Endothelial cell of umbilical vein (primary cell): ENCODE measurements at regions not wholly inside any gene's neighbourhood (a gene's known extent, or its start where the extent isn't known, plus 50 kb on each side); places are given as distances from the start of the nearest gene placed in this dataset.
A peak's percentile ranks its signal among the peaks of the same experiment; 100 is the strongest.

Experiments used
- BruUV-seq: library from RNA; stranded (reverse); fragments of 400-500 nt; replicated peaks from 2 replicates; lab custom pipeline; 2021; lab: Mats Ljungman, UMichigan
- CTCF ChIA-PET: fragments of 300-600, 350-600 bp; sonication (Branson Sonifier 250); formaldehyde crosslinking; loops from one replicate; lab custom pipeline; 2021; ENCODE audit warnings: antibody characterized with exemption, inconsistent platforms; lab: Charles Lee
- POLR2A ChIA-PET: fragments of 300-600, 350-600 bp; sonication (Branson Sonifier 250); formaldehyde crosslinking; loops from one replicate; lab custom pipeline; 2021; ENCODE audit warnings: antibody characterized with exemption, inconsistent platforms; lab: Charles Lee
- DNase-seq: peaks from one replicate; pipeline ENCODE4 v3.0.0-alpha.2; 2011; ENCODE audit warnings: low read depth, low spot score
- FAIRE-seq: peaks from 2 replicates; lab custom pipeline; 2011; peaks lifted over from hg19 to GRCh38; lab: Jason Lieb, UNC
- H2AFZ ChIP-seq: 2 replicates; pipeline ENCODE4 v1.6.0; 2012; ENCODE audit warnings: low read depth, low read length, control low read depth, inconsistent platforms
- H3K27ac ChIP-seq: 2 replicates; pipeline ENCODE4 v1.5.1; 2011; ENCODE audit warnings: low read depth, mild to moderate bottlenecking, control low read depth, low read length, moderate library complexity; ENCODE audit not compliant: insufficient read depth
- H3K27me3 ChIP-seq, 2 experiments: 2 replicates each; pipeline versions ENCODE4 v1.6.0 to v1.6.1; 2011; ENCODE audit warnings: low read length in 2 of 2, mixed read lengths in 1 of 2; ENCODE audit not compliant: control insufficient read depth in 2 of 2, insufficient read depth in 2 of 2
- H3K36me3 ChIP-seq, 2 experiments: 2 replicates in 1 of 2; 3 replicates in 1 of 2; pipeline ENCODE4 v1.5.1; 2011; ENCODE audit warnings: low read length in 2 of 2, mild to moderate bottlenecking in 1 of 2, moderate library complexity in 1 of 2; ENCODE audit not compliant: control insufficient read depth in 2 of 2, insufficient read depth in 2 of 2; ENCODE audit errors: extremely low read depth in 1 of 2
- H3K4me1 ChIP-seq: 3 replicates; pipeline ENCODE4 v1.5.1; 2011; ENCODE audit warnings: mild to moderate bottlenecking, low read length; ENCODE audit not compliant: control insufficient read depth, insufficient read depth; ENCODE audit errors: extremely low read depth
- H3K4me2 ChIP-seq: 2 replicates; pipeline ENCODE4 v1.6.1; 2011; ENCODE audit warnings: low read length, control low read depth, mixed read lengths; ENCODE audit not compliant: insufficient read depth
- H3K4me3 ChIP-seq, 3 experiments: fragments of 200-600 bp in 1 of 3; sonication (generic), shearing (Covaris generic) in 1 of 3; replicated peaks in 1 of 3; 2 replicates each; pipeline ENCODE4 v1.5.1; 2011 to 2016; ENCODE audit warnings: control low read depth in 3 of 3, low read length in 3 of 3, mild to moderate bottlenecking in 2 of 3, inconsistent platforms in 1 of 3, low read depth in 1 of 3, moderate library complexity in 1 of 3; ENCODE audit not compliant: insufficient read depth in 1 of 3
- H3K79me2 ChIP-seq: 2 replicates; pipeline ENCODE4 v1.6.0; 2012; ENCODE audit warnings: low read length, inconsistent platforms; ENCODE audit not compliant: control insufficient read depth, insufficient read depth
- H3K9ac ChIP-seq: replicated peaks from 2 replicates; pipeline ENCODE3; 2011; ENCODE audit warnings: low read length, control low read depth; ENCODE audit not compliant: insufficient read depth; ENCODE audit errors: extremely low read depth
- H3K9me1 ChIP-seq: replicated peaks from 3 replicates; pipeline ENCODE4 v1.6.0; 2011; ENCODE audit warnings: mild to moderate bottlenecking, low read length; ENCODE audit not compliant: control insufficient read depth, insufficient read depth; ENCODE audit errors: extremely low read depth
- H3K9me3 ChIP-seq: replicated peaks from 2 replicates; pipeline ENCODE4 v1.5.1; 2012; ENCODE audit warnings: low read length, inconsistent platforms; ENCODE audit not compliant: control insufficient read depth, insufficient read depth
- H4K20me1 ChIP-seq: replicated peaks from 2 replicates; pipeline ENCODE3; 2011; ENCODE audit warnings: mild to moderate bottlenecking, low read length; ENCODE audit not compliant: control insufficient read depth, insufficient read depth; ENCODE audit errors: extremely low read depth
- CTCF ChIP-seq, 2 donors: IDR thresholded peaks; 1 replicate in 1 of 2; 2 replicates in 1 of 2; pipeline ENCODE4 v1.5.1; 2011; ENCODE audit warnings: low read length in 2 of 2, mild to moderate bottlenecking in 2 of 2, moderate library complexity in 2 of 2, control low read depth in 1 of 2, inconsistent platforms in 1 of 2, low read depth in 1 of 2; ENCODE audit not compliant: insufficient read depth in 1 of 2; ENCODE audit errors: extremely low read depth in 1 of 2
- EZH2 ChIP-seq: IDR thresholded peaks from 2 replicates; pipeline ENCODE4 v1.6.1; 2012; ENCODE audit warnings: borderline replicate concordance, low read depth, mild to moderate bottlenecking, moderate library complexity, low read length, inconsistent platforms; ENCODE audit not compliant: severe bottlenecking
- FOS ChIP-seq: IDR thresholded peaks from 2 replicates; pipeline ENCODE4 v1.6.1; 2011; ENCODE audit warnings: mild to moderate bottlenecking, low read length, moderate library complexity, borderline replicate concordance; ENCODE audit not compliant: insufficient read depth
- GATA2 ChIP-seq: IDR thresholded peaks from 2 replicates; pipeline ENCODE4 v1.7.0; 2011; ENCODE audit warnings: low read depth, mild to moderate bottlenecking, moderate library complexity, mixed read lengths, low read length; ENCODE audit not compliant: insufficient read length, insufficient read depth
- JUN ChIP-seq: IDR thresholded peaks from 2 replicates; pipeline ENCODE4 v1.6.1; 2011; ENCODE audit warnings: borderline replicate concordance, low read depth; ENCODE audit not compliant: insufficient read length, insufficient read depth
- MYC ChIP-seq: IDR thresholded peaks from one replicate; pipeline ENCODE4 v1.6.1; 2011; ENCODE audit warnings: mild to moderate bottlenecking, low read depth, low read length
- POLR2A ChIP-seq: IDR thresholded peaks from 2 replicates; pipeline ENCODE4 v1.6.1; 2012; ENCODE audit warnings: low read depth, mild to moderate bottlenecking, control low read depth, low read length
- POLR2AphosphoS5 ChIP-seq: IDR thresholded peaks from 2 replicates; pipeline ENCODE4 v1.6.1; 2012; ENCODE audit warnings: low read depth, mild to moderate bottlenecking, control low read depth, low read length, moderate library complexity; ENCODE audit not compliant: insufficient read depth
- dilution Hi-C: fragments of 300-500 bp; cut with MboI; formaldehyde crosslinking; loops from one replicate; pipeline ENCODE4 v1.15.0; 2019; ENCODE audit warnings: low sequenced_read_pairs; ENCODE audit not compliant: extremely low pct_ligation_motif_present
- intact Hi-C: fragments of 100-400 bp; cut with micrococcal nuclease; formaldehyde crosslinking; loops from one replicate; pipeline ENCODE4 v1.10.0; 2022
- TF ChIP-seq, protein P1 (sequence below): IDR thresholded peaks from 2 replicates; pipeline ENCODE4 v1.6.1; 2011; ENCODE audit not compliant: insufficient read depth, insufficient read length

GRCh38 chr7:17680943-17681351 lies 259.3 kb downstream of the SNX13 start:
- Histone ChIP-seq H3K36me3 (no peaks in the 10 kb centered on the region), H3K4me2 (no peak overlapping the region), H3K4me1 (peaks cover 4% of the 10 kb centered on the region), H3K79me2 (no peaks in the 10 kb centered on the region), H3K27ac (no peak overlapping the region), H3K9me1 (no peaks in the 10 kb centered on the region), H3K4me3 (no peak overlapping the region), H3K9ac (no peak overlapping the region), H3K27me3 (no peaks in the 10 kb centered on the region), H2AFZ (no peak overlapping the region), H4K20me1 (no peaks in the 10 kb centered on the region), H3K9me3 (no peaks in the 10 kb centered on the region)
- CTCF ChIA-PET, result interaction anchor here (0.6 to 5.2 kb wide), 26 partner anchors 9 to 1811 kb away, joined by 3 to 51 read pairs (median 4); no protein-coding TSS in a partner anchor
- DNase-seq (peak; percentile 31), FAIRE-seq (peak; percentile 90)
- TF ChIP-seq EZH2 (no peak), CTCF (IDR thresholded peaks at IDR 0.05; ENCODE audit: extremely low read depth in 1 of 2, insufficient read depth in 1 of 2, low read depth in 1 of 2, low read length in 2 of 2) (peak in 1 of 2 donors; percentile 16)
- dilution Hi-C loops (no loop called here), intact Hi-C loops (loop anchor here (1.0 to 10.0 kb wide), 4 partner anchors 89 to 696 kb away; no protein-coding TSS in a partner anchor)
- BruUV-seq, result no TSS peak
- POLR2A ChIA-PET, result no interaction called here

GRCh38 chr7:17681965-17682364 lies 258.3 kb downstream of the SNX13 start:
- POLR2A ChIA-PET, result no interaction called here
- no TSS peak for BruUV-seq
- Histone ChIP-seq H3K4me3 (no peak overlapping the region), H3K36me3 (no peaks in the 10 kb centered on the region), H3K4me1 (peaks cover 4% of the 10 kb centered on the region), H3K27ac (no peak overlapping the region), H3K9ac (no peak overlapping the region), H3K9me1 (no peaks in the 10 kb centered on the region), H2AFZ (no peak overlapping the region), H3K4me2 (no peak overlapping the region), H3K79me2 (no peaks in the 10 kb centered on the region), H3K9me3 (no peaks in the 10 kb centered on the region), H3K27me3 (no peaks in the 10 kb centered on the region), H4K20me1 (no peaks in the 10 kb centered on the region)
- DNase-seq (no peak), FAIRE-seq (peak; percentile 24)
- dilution Hi-C loops (no loop called here), intact Hi-C loops (loop anchor here (1.0 to 10.0 kb wide), 3 partner anchors 88 to 697 kb away; no protein-coding TSS in a partner anchor)
- TF ChIP-seq FOS, result no peak
- no peak for TF ChIP-seq EZH2
- TF ChIP-seq GATA2, result no peak
- no peak for TF ChIP-seq POLR2AphosphoS5
- TF ChIP-seq, protein P1, sequence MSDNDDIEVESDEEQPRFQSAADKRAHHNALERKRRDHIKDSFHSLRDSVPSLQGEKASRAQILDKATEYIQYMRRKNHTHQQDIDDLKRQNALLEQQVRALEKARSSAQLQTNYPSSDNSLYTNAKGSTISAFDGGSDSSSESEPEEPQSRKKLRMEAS, result no peak
- no peak for TF ChIP-seq MYC
- TF ChIP-seq JUN, result no peak
- no peak for TF ChIP-seq POLR2A
- TF ChIP-seq CTCF (IDR thresholded peaks at IDR 0.05; ENCODE audit: extremely low read depth in 1 of 2, insufficient read depth in 1 of 2, low read depth in 1 of 2, low read length in 2 of 2), result no peak
- CTCF ChIA-PET, result interaction anchor here (0.6 to 5.2 kb wide), 12 partner anchors 13 to 889 kb away, joined by 3 to 51 read pairs (median 10); no protein-coding TSS in a partner anchor
